K562 (cell line): ENCODE measurements at regions not wholly inside any gene's neighbourhood (a gene's known extent, or its start where the extent isn't known, plus 50 kb on each side); places are given as distances from the start of the nearest gene placed in this dataset.
A peak's percentile ranks its signal among the peaks of the same experiment; 100 is the strongest.

Experiments used
- ATAC-seq: fragments of 200-7000 bp; cut with Tn5 transposase; 3 replicates; pipeline ENCODE4 v1.9.1; 2020; ENCODE audit warnings: moderate library complexity
- BruUV-seq: library from RNA; stranded (reverse); fragments of 400-500 nt; replicated peaks from 2 replicates; lab custom pipeline; 2021; lab: Mats Ljungman, UMichigan
- CTCF ChIA-PET: fragments of 300-600 bp; formaldehyde crosslinking; extraction: SDS; loops from one replicate; lab custom pipeline; 2021; ENCODE audit warnings: low intra/inter-chr PET ratio; lab: Yijun Ruan, JAX
- POLR2A ChIA-PET: fragments of 300-600, 350-650 bp; sonication (Branson Sonifier 250); formaldehyde crosslinking; extraction: SDS; loops from one replicate; lab custom pipeline; 2021; ENCODE audit warnings: antibody characterized with exemption, inconsistent platforms; lab: Yijun Ruan, JAX
- DNase-seq, 4 experiments: peaks; one replicate each; pipeline versions ENCODE4 v3.0.0 to v3.0.0-alpha.2; 2011 to 2018; ENCODE audit warnings: low spot score in 3 of 4, mixed read lengths in 3 of 4; ENCODE audit errors: extremely low read depth in 1 of 4
- FAIRE-seq: peaks from 2 replicates; lab custom pipeline; 2011; peaks lifted over from hg19 to GRCh38; lab: Jason Lieb, UNC
- H2AFZ ChIP-seq: 2 replicates; pipeline ENCODE4 v1.6.0; 2011; ENCODE audit warnings: low read depth, low read length, control low read depth, inconsistent platforms
- H3K27ac ChIP-seq: fragments of 200-600 bp; 3 replicates; pipeline ENCODE4 v1.8.0; 2011; ENCODE audit warnings: low read depth, mild to moderate bottlenecking, control low read depth, inconsistent platforms, low read length, moderate library complexity, mixed read lengths; ENCODE audit errors: extremely low read depth
- H3K27me3 ChIP-seq, 2 experiments: fragments of 300-600 bp in 1 of 2; 2 replicates in 1 of 2; 3 replicates in 1 of 2; pipeline versions ENCODE4 v1.6.0 to v1.8.0; 2011; ENCODE audit warnings: inconsistent platforms in 2 of 2, low read length in 2 of 2, mild to moderate bottlenecking in 1 of 2, mixed read lengths in 1 of 2, moderate library complexity in 1 of 2; ENCODE audit not compliant: control insufficient read depth in 2 of 2, insufficient read depth in 2 of 2
- H3K36me3 ChIP-seq: fragments of 300-600 bp; 3 replicates; pipeline ENCODE4 v1.8.0; 2011; ENCODE audit warnings: mild to moderate bottlenecking, low read length, inconsistent platforms; ENCODE audit not compliant: control insufficient read depth, insufficient read depth
- H3K4me1 ChIP-seq, 2 experiments: fragments of 200-600 bp in 1 of 2; replicated peaks in 1 of 2; 2 replicates in 1 of 2; 3 replicates in 1 of 2; pipeline versions ENCODE4 v1.5.1 to v1.8.0; 2011; ENCODE audit warnings: inconsistent platforms in 2 of 2, low read length in 2 of 2, mild to moderate bottlenecking in 1 of 2, mixed read lengths in 1 of 2, moderate library complexity in 1 of 2; ENCODE audit not compliant: control insufficient read depth in 2 of 2, insufficient read depth in 2 of 2
- H3K4me2 ChIP-seq: 2 replicates; pipeline ENCODE4 v1.6.1; 2011; ENCODE audit warnings: low read length, control low read depth, inconsistent platforms, mixed read lengths; ENCODE audit not compliant: insufficient read depth
- H3K4me3 ChIP-seq: fragments of 200-600 bp; sonication (generic), shearing (Covaris generic); 2 replicates; pipeline ENCODE4 v1.5.1; 2016; ENCODE audit warnings: control low read depth, inconsistent platforms
- H3K79me2 ChIP-seq: fragments of 200-600 bp; 3 replicates; pipeline ENCODE4 v1.8.0; 2011; ENCODE audit warnings: low read length, inconsistent platforms; ENCODE audit not compliant: control insufficient read depth, insufficient read depth
- H3K9ac ChIP-seq, 2 experiments: 2 replicates each; pipeline versions ENCODE4 v1.6.0 to v1.6.1; 2011; ENCODE audit warnings: low read depth in 2 of 2, low read length in 2 of 2, control low read depth in 1 of 2, inconsistent platforms in 1 of 2, mild to moderate bottlenecking in 1 of 2, mixed read lengths in 1 of 2; ENCODE audit not compliant: insufficient read depth in 1 of 2
- H3K9me1 ChIP-seq: one replicate; pipeline ENCODE4 v1.6.0; 2011; ENCODE audit warnings: inconsistent platforms, mild to moderate bottlenecking, low read length, moderate library complexity; ENCODE audit not compliant: control insufficient read depth, insufficient read depth
- H3K9me3 ChIP-seq: replicated peaks from 2 replicates; pipeline ENCODE4 v1.5.1; 2011; ENCODE audit warnings: low read depth, low read length, inconsistent platforms; ENCODE audit not compliant: control insufficient read depth, insufficient read depth
- H4K20me1 ChIP-seq: replicated peaks from 2 replicates; pipeline ENCODE4 v1.6.1; 2011; ENCODE audit warnings: low read length, inconsistent platforms, mixed read lengths; ENCODE audit not compliant: control insufficient read depth, insufficient read depth
- ATF1 ChIP-seq, 2 experiments: fragments of 450-650 bp in 1 of 2; IDR thresholded peaks; 2 replicates each; pipeline ENCODE4 v1.6.1; 2016; ENCODE audit warnings: missing compliant biosample characterization in 1 of 2, missing genetic modification characterization in 1 of 2
- BCOR ChIP-seq: fragments of 450-650 bp; IDR thresholded peaks from 2 replicates; pipeline ENCODE4 v1.6.1; 2016
- CBX3 ChIP-seq, 2 experiments: IDR thresholded peaks; 1 replicate in 1 of 2; 2 replicates in 1 of 2; pipeline ENCODE4 v1.6.1; 2012; ENCODE audit warnings: inconsistent platforms in 2 of 2, low read length in 2 of 2, borderline replicate concordance in 1 of 2, control low read depth in 1 of 2
- CC2D1A ChIP-seq: fragments of 450-650 bp; IDR thresholded peaks from 2 replicates; pipeline ENCODE4 v1.6.1; 2017; ENCODE audit warnings: mild to moderate bottlenecking
- CGGBP1 ChIP-seq: fragments of 250-450 bp; sonication (Bioruptor Pico); IDR thresholded peaks from 2 replicates; pipeline ENCODE4 v1.9.0; 2021; ENCODE audit warnings: mild to moderate bottlenecking
- CTBP1 ChIP-seq: fragments of 450-650 bp; IDR thresholded peaks from 2 replicates; pipeline ENCODE4 v1.6.1; 2016; ENCODE audit warnings: borderline replicate concordance
- ELF1 ChIP-seq: fragments of 200-800 bp; sonication (Bioruptor generic); IDR thresholded peaks from 2 replicates; pipeline ENCODE4 v1.6.1; 2016; ENCODE audit warnings: missing genetic modification characterization, missing compliant biosample characterization
- EP300 ChIP-seq: IDR thresholded peaks from 2 replicates; pipeline ENCODE4 v1.6.1; 2012; ENCODE audit warnings: low read length, improper control_type of control experiment
- ETS1 ChIP-seq: conservative IDR thresholded peaks from 2 replicates; pipeline ENCODE4 v1.6.1; 2011; ENCODE audit warnings: low read depth, mild to moderate bottlenecking, low read length; ENCODE audit not compliant: control insufficient read depth
- HDAC6 ChIP-seq: IDR thresholded peaks from 2 replicates; pipeline ENCODE4 v1.6.1; 2012; ENCODE audit warnings: low read depth, mild to moderate bottlenecking, control low read depth, inconsistent platforms, low read length, moderate library complexity
- MCM5 ChIP-seq: fragments of 450-650 bp; IDR thresholded peaks from 2 replicates; pipeline ENCODE4 v1.6.1; 2016; ENCODE audit warnings: low read depth
- NCOR1 ChIP-seq: fragments of 450-650 bp; IDR thresholded peaks from 2 replicates; pipeline ENCODE4 v1.6.1; 2016; ENCODE audit warnings: mild to moderate bottlenecking, moderate library complexity
- RCOR1 ChIP-seq, 2 experiments: IDR thresholded peaks; 2 replicates each; pipeline ENCODE4 v1.6.1; 2012; ENCODE audit warnings: low read depth in 2 of 2, low read length in 2 of 2, borderline replicate concordance in 1 of 2, improper control_type of control experiment in 1 of 2
- RNF2 ChIP-seq: sonication (generic); IDR thresholded peaks from 2 replicates; pipeline ENCODE4 v1.6.1; 2016
- SMAD3 ChIP-seq: fragments of 450-650 bp; formaldehyde crosslinking; conservative IDR thresholded peaks from 2 replicates; pipeline ENCODE4 v1.4.0; 2020; ENCODE audit warnings: mild to moderate bottlenecking
- SMARCC2 ChIP-seq: fragments of 450-650 bp; IDR thresholded peaks from 2 replicates; pipeline ENCODE4 v1.6.1; 2017; ENCODE audit warnings: antibody characterized with exemption, moderate library complexity, mild to moderate bottlenecking, low read depth
- STAT5A ChIP-seq: IDR thresholded peaks from 2 replicates; pipeline ENCODE4 v1.6.1; 2012; ENCODE audit warnings: low read length, inconsistent platforms, borderline replicate concordance
- TARDBP ChIP-seq: fragments of 450-650 bp; IDR thresholded peaks from 2 replicates; pipeline ENCODE4 v1.6.1; 2016
- TCF7L2 ChIP-seq: fragments of 150-350 bp; IDR thresholded peaks from 2 replicates; pipeline ENCODE4 v1.6.1; 2016; ENCODE audit warnings: low read depth, mild to moderate bottlenecking, low read length, moderate library complexity
- TSC22D4 ChIP-seq: fragments of 450-650 bp; IDR thresholded peaks from 2 replicates; pipeline ENCODE4 v1.6.1; 2016; ENCODE audit warnings: missing genetic modification characterization, missing biosample characterization, control low read depth
- VEZF1 ChIP-seq: fragments of 200-800 bp; sonication (Bioruptor generic); IDR thresholded peaks from 2 replicates; pipeline ENCODE4 v1.6.1; 2017; ENCODE audit warnings: missing genetic modification characterization, missing compliant biosample characterization
- ZEB2 ChIP-seq: fragments of 450-650 bp; IDR thresholded peaks from 2 replicates; pipeline ENCODE4 v1.6.1; 2016
- ZNF507 ChIP-seq: conservative IDR thresholded peaks from 2 replicates; pipeline ENCODE4 v1.6.1; 2017; ENCODE audit warnings: missing genetic modification characterization, missing compliant biosample characterization
- ZNF780A ChIP-seq: fragments of 250-450 bp; sonication (Bioruptor Pico); IDR thresholded peaks from 2 replicates; pipeline ENCODE4 v1.5.0; 2021; ENCODE audit warnings: mild to moderate bottlenecking
- WGBS: fragments of 100-300 bp; shearing (Covaris generic); methylation state at CpG from one replicate; pipeline ENCODE4 v1.1.6; 2016; ENCODE audit warnings: low coverage, mixed read lengths; ENCODE audit not compliant: insufficient coverage; ENCODE audit errors: missing lambda C conversion rate; 5-methylcytosine and 5-hydroxymethylcytosine counted together
- in situ Hi-C: fragments of 300-500 bp; cut with MboI; formaldehyde crosslinking; loops from 4 replicates; pipeline ENCODE4 v1.15.0; 2018; ENCODE audit warnings: inconsistent platforms, mixed read lengths
- intact Hi-C: fragments of 100-400 bp; cut with micrococcal nuclease; formaldehyde crosslinking; loops from 2 replicates; pipeline ENCODE4 v1.14.2; 2022

GRCh38 chr3:65039754-65040210 lies 352.0 kb upstream of the ADAMTS9 start:
- in situ Hi-C loops (no loop called here), intact Hi-C loops (loop anchor here (10.0 kb wide), 1 partner anchor 125 kb away; no protein-coding TSS in a partner anchor)
- BruUV-seq = no TSS peak
- no peaks in the 10 kb centered on the region for H3K9me1 ChIP-seq
- no peaks in the 10 kb centered on the region; the same call in 1 of the 2 replicates for H3K9me3 ChIP-seq
- H3K27me3 ChIP-seq = no peaks in the 10 kb centered on the region
- H3K27ac ChIP-seq = peak overlapping the region; percentile 98
- peak overlapping the region; percentile 76 for H3K4me2 ChIP-seq
- ATAC-seq = peak; percentile 96
- WGBS = 0% methylated on average over 4 of the region's 6 CpGs
- peaks cover 5 to 41% of the 10 kb centered on the region in 2 experiments; a peak in 3 of 5 replicates for H3K4me1 ChIP-seq
- FAIRE-seq = peak; percentile 98
- ChIA-PET POLR2A (interaction anchor here (0.6 to 1.5 kb wide), 5 partner anchors 8 to 1043 kb away, joined by 3 to 6 read pairs (median 3); no protein-coding TSS in a partner anchor), CTCF (no interaction called here)
- peak; percentile 71 to 93 (median 84) for DNase-seq
- no peaks in the 10 kb centered on the region for H3K36me3 ChIP-seq
- no peak overlapping the region for H3K4me3 ChIP-seq
- no peaks in the 10 kb centered on the region for H4K20me1 ChIP-seq
- peak overlapping the region; percentile 88 for H2AFZ ChIP-seq
- H3K79me2 ChIP-seq = no peaks in the 10 kb centered on the region
- H3K9ac ChIP-seq = peak overlapping the region in 1 of 2 experiments; percentile 61; a peak in 2 of 4 replicates
- TF ChIP-seq CC2D1A (peak; percentile 99), CTBP1 (peak; percentile 97), EP300 (peak; percentile 99), HDAC6 (no peak), TSC22D4 (tag) (no peak), BCOR (peak; percentile 80), ZNF507 (no peak), NCOR1 (peak; percentile 99), ETS1 (peak; percentile 41; the same call in 1 of the 2 replicates), RCOR1 (IDR thresholded peaks at IDR 0.05; ENCODE audit: borderline replicate concordance in 1 of 2, low read depth in 2 of 2, low read length in 2 of 2) (peak; percentile 70 to 97; a peak in 3 of 4 replicates), MCM5 (no peak), ZEB2 (peak; percentile 95), ATF1 (CRISPR knock-in tag; IDR thresholded peaks at IDR 0.05) (no peak), ATF1 (tag; IDR thresholded peaks at IDR 0.05) (peak; percentile 61), TARDBP (peak; percentile 84; the same call in 1 of the 2 replicates), ELF1 (peak; percentile 70), SMARCC2 (peak; percentile 100), RNF2 (peak; percentile 92), CBX3 (IDR thresholded peaks at IDR 0.05; ENCODE audit: borderline replicate concordance in 1 of 2, low read length in 2 of 2) (peak in 1 of 2 experiments; percentile 26; a peak in 1 of 3 replicates), CGGBP1 (CRISPR knock-in tag) (0 out of 2 replicates have a peak, but pooled peaks have one; percentile 48), TCF7L2 (peak; percentile 80), SMAD3 (CRISPR knock-in tag) (0 out of 2 replicates have a peak, but pooled peaks have one; percentile 67), VEZF1 (peak; percentile 70), ZNF780A (CRISPR knock-in tag) (no peak), STAT5A (peak; percentile 98)
